ENCODE measurements at regions not wholly inside any gene's neighbourhood (a gene's known extent, or its start where the extent isn't known, plus 50 kb on each side); places are given as distances from the start of the nearest gene placed in this dataset.
A peak's percentile ranks its signal among the peaks of the same experiment; 100 is the strongest.

- Mint-ChIP-seq H3K4me1 (ENCODE audit: low read depth, unreplicated experiment) (no peaks in the 10 kb centered on the region), H3K9me3 (ENCODE audit: unreplicated experiment) (peaks cover 2% of the 10 kb centered on the region), H3K36me3 (ENCODE audit: low read depth, unreplicated experiment) (no peaks in the 10 kb centered on the region), H3K27ac (ENCODE audit: unreplicated experiment) (no peak overlapping the region), H3K4me3 (ENCODE audit: unreplicated experiment) (no peak overlapping the region), H3K27me3 (ENCODE audit: low read depth, unreplicated experiment) (peaks cover 5% of the 10 kb centered on the region)
- Histone ChIP-seq H2AFZ (ENCODE audit: low read depth, low read length) (no peak overlapping the region), H3K27me3 (ENCODE audit: insufficient read depth, low read length) (no peaks in the 10 kb centered on the region), H3K4me2 (ENCODE audit: low read length) (no peak overlapping the region), H3K9ac (ENCODE audit: low read length) (no peak overlapping the region), H3K4me1 (ENCODE audit: insufficient read depth, low read length) (no peaks in the 10 kb centered on the region), H3K36me3 (ENCODE audit: insufficient read depth, low read length) (no peaks in the 10 kb centered on the region), H4K20me1 (ENCODE audit: insufficient read depth, low read length) (no peaks in the 10 kb centered on the region), H3K79me2 (ENCODE audit: insufficient read depth, low read length) (no peaks in the 10 kb centered on the region), H3K9me3 (ENCODE audit: insufficient read depth, low read depth, low read length) (no peaks in the 10 kb centered on the region), H3K27ac (ENCODE audit: low read depth, low read length) (no peak overlapping the region), H3K4me3 (ENCODE audit: insufficient read depth, low read depth, low read length) (no peak overlapping the region)
- TF ChIP-seq CTCF (IDR thresholded peaks at IDR 0.05; ENCODE audit: insufficient read depth, low read depth, low read length), result no peak
- TF ChIP-seq EZH2 (IDR thresholded peaks at IDR 0.05; ENCODE audit: insufficient read depth, low read length), result no peak
- FAIRE-seq, result no peak
- no peak for DNase-seq (ENCODE audit: low read depth)
Measured at GRCh38 chr16:66205287-66206231, 160.9 kb upstream of the CDH5 start.

GRCh38 chr16:66204756-66205155, 161.7 kb upstream of the CDH5 start:
- no peak overlapping the region for H3K4me3 Mint-ChIP-seq (ENCODE audit: unreplicated experiment)
- no peaks in the 10 kb centered on the region for H3K4me1 ChIP-seq (ENCODE audit: insufficient read depth, low read length)
- H3K36me3 Mint-ChIP-seq (ENCODE audit: low read depth, unreplicated experiment), result no peaks in the 10 kb centered on the region
- H3K9me3 ChIP-seq (ENCODE audit: insufficient read depth, low read depth, low read length), result no peaks in the 10 kb centered on the region
- FAIRE-seq (no peak), DNase-seq (ENCODE audit: low read depth) (peak; percentile 68)
- no peak for TF ChIP-seq CTCF (IDR thresholded peaks at IDR 0.05; ENCODE audit: insufficient read depth, low read depth, low read length)
- no peak overlapping the region for H3K4me3 ChIP-seq (ENCODE audit: insufficient read depth, low read depth, low read length)
- H3K27ac ChIP-seq (ENCODE audit: low read depth, low read length), result no peak overlapping the region
- no peak overlapping the region for H3K4me2 ChIP-seq (ENCODE audit: low read length)
- H3K9me3 Mint-ChIP-seq (ENCODE audit: unreplicated experiment), result peaks cover 2% of the 10 kb centered on the region
- H4K20me1 ChIP-seq (ENCODE audit: insufficient read depth, low read length), result no peaks in the 10 kb centered on the region
- H2AFZ ChIP-seq (ENCODE audit: low read depth, low read length), result no peak overlapping the region
- H3K9ac ChIP-seq (ENCODE audit: low read length), result no peak overlapping the region
- no peaks in the 10 kb centered on the region for H3K79me2 ChIP-seq (ENCODE audit: insufficient read depth, low read length)
- H3K27me3 ChIP-seq (ENCODE audit: insufficient read depth, low read length), result no peaks in the 10 kb centered on the region
- no peaks in the 10 kb centered on the region for H3K4me1 Mint-ChIP-seq (ENCODE audit: low read depth, unreplicated experiment)
- H3K27me3 Mint-ChIP-seq (ENCODE audit: low read depth, unreplicated experiment), result peaks cover 5% of the 10 kb centered on the region
- no peak overlapping the region for H3K27ac Mint-ChIP-seq (ENCODE audit: unreplicated experiment)
- H3K36me3 ChIP-seq (ENCODE audit: insufficient read depth, low read length), result no peaks in the 10 kb centered on the region

GRCh38 chr16:66203476-66203875, 163.0 kb upstream of the CDH5 start:
- H3K9me3 ChIP-seq (ENCODE audit: insufficient read depth, low read depth, low read length), result no peaks in the 10 kb centered on the region
- no peak overlapping the region for H3K9ac ChIP-seq (ENCODE audit: low read length)
- H3K27me3 ChIP-seq (ENCODE audit: insufficient read depth, low read length), result no peaks in the 10 kb centered on the region
- H4K20me1 ChIP-seq (ENCODE audit: insufficient read depth, low read length), result no peaks in the 10 kb centered on the region
- no peak overlapping the region for H3K4me2 ChIP-seq (ENCODE audit: low read length)
- Mint-ChIP-seq H3K27me3 (ENCODE audit: low read depth, unreplicated experiment) (peaks cover 5% of the 10 kb centered on the region), H3K4me3 (ENCODE audit: unreplicated experiment) (no peak overlapping the region), H3K9me3 (ENCODE audit: unreplicated experiment) (peaks cover 2% of the 10 kb centered on the region), H3K36me3 (ENCODE audit: low read depth, unreplicated experiment) (no peaks in the 10 kb centered on the region), H3K4me1 (ENCODE audit: low read depth, unreplicated experiment) (no peaks in the 10 kb centered on the region), H3K27ac (ENCODE audit: unreplicated experiment) (no peak overlapping the region)
- TF ChIP-seq EZH2 (IDR thresholded peaks at IDR 0.05; ENCODE audit: insufficient read depth, low read length) (no peak), CTCF (IDR thresholded peaks at IDR 0.05; ENCODE audit: insufficient read depth, low read depth, low read length) (no peak)
- H3K27ac ChIP-seq (ENCODE audit: low read depth, low read length), result no peak overlapping the region
- no peaks in the 10 kb centered on the region for H3K79me2 ChIP-seq (ENCODE audit: insufficient read depth, low read length)
- H3K36me3 ChIP-seq (ENCODE audit: insufficient read depth, low read length), result no peaks in the 10 kb centered on the region
- no peak overlapping the region for H2AFZ ChIP-seq (ENCODE audit: low read depth, low read length)
- H3K4me3 ChIP-seq (ENCODE audit: insufficient read depth, low read depth, low read length), result no peak overlapping the region
- no peaks in the 10 kb centered on the region for H3K4me1 ChIP-seq (ENCODE audit: insufficient read depth, low read length)
- no peak for FAIRE-seq
- no peak for DNase-seq (ENCODE audit: low read depth)
